SIG-M5 (cell line): ENCODE measurements at regions not wholly inside any gene's neighbourhood (a gene's known extent, or its start where the extent isn't known, plus 50 kb on each side); places are given as distances from the start of the nearest gene placed in this dataset.
A peak's percentile ranks its signal among the peaks of the same experiment; 100 is the strongest.

Experiments used
- DNase-seq: peaks from one replicate; lab custom pipeline; 2025; lab: John Stamatoyannopoulos, UW

DNA sequence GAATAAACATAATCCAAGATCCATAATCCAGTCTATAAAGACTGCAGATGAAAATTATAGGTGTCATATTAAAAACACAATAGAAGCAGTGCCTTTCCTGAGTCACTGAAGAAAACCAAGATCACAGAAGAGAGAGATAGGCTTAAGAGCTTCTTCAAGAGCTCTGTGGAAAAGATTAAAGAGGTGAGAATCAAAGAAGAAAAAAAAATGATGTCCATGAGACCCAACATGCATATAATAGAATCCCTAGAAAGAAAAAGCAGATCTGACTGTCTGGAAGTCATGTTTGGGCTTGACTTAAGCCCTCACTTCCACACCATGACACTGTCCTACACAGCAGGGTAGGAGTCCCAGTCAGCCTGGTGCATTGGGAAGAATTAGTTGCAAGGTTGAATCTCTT lies 205.6 kb upstream of the PROK2 start:
- no peak for DNase-seq

DNA sequence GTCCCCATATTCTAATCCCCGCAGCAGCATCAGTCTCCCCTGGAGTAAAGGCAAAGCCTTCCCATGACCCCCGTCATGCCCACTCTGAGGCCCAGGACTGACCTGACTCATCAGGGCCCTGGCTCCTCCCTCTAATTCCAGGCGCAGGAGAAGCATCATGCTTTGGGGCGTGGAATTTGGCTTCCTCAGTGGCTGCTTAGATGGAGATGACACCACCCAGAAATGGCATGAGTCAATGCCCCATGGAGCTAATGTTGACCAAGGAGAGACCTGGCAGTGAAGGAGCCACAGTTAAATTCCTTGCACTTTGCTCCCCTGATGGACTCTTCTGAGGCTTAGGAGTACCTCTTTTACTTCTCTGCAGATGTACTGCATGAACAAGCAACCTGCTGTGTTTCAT lies 204.2 kb upstream of the PROK2 start:
- DNase-seq, result no peak

DNA sequence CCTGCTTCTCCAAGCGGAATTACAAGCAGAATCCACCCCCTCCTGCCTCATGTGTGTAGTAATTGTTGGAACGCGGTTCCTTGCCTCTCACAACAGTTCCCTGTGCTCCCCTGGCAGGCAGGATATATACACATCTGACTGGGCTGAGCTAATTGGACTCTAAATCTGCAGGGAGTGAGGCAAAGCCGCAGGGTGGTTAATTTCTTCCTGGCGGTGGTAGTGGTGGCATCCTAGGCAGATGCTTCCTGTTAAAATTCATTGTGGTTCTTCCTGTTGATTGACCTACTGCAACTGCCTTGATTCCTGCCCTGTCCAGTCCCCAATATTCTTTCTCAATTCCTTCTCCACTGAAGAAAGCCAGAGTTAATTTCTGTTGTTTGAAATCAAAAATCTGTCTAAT lies 202.9 kb upstream of the PROK2 start:
- DNase-seq, result no peak

DNA sequence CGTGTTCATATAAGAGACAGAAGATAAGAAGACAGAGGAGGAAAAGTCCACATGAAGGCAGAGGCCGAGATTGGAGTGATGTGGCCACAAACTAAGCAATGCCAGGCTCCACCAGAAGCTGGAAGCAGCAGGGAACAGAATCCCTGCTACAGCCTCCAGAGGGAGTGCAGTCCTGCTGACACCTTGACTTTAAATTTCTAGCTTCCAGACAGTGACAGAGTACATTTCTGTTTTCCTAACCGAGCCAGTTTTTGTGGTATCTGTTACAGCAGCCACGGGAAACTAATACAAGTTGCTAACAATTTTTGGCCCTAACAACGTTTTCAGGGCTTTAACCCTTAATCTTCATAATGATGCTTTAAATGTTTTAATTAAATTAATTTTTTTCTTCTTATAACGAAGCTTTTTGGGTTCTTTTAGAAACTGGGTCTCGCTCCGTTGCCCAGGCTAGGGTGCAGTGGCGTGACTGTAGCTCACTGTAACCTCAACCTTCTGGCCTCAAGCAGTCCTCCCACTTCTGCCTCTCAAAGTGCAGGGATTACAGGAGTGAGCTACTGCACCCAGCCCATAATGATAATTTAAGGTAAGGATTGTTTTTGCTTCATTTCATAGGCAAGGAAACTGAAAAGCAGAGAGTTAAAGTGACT lies 202.3 kb upstream of the PROK2 start:
- DNase-seq, result no peak

DNA sequence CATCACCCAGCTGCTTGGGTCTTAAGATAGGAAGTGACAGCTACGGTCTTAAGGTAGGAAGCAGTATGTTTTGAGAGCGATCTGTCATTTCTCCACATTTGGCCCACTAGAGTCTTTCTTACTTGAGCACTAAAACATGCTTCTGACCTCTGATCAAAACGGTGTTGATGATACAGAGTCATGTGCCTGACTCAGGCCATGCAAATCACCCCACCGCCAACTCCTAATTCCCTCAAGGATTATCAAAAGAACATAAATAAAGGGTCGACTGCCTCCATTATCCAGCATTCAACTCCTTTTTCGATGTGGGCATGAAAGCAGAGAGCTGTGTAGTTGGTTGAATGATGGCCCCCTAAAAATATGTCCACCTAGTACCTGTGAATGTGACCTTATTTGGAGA lies 201.7 kb upstream of the PROK2 start:
- DNase-seq, result no peak

DNA sequence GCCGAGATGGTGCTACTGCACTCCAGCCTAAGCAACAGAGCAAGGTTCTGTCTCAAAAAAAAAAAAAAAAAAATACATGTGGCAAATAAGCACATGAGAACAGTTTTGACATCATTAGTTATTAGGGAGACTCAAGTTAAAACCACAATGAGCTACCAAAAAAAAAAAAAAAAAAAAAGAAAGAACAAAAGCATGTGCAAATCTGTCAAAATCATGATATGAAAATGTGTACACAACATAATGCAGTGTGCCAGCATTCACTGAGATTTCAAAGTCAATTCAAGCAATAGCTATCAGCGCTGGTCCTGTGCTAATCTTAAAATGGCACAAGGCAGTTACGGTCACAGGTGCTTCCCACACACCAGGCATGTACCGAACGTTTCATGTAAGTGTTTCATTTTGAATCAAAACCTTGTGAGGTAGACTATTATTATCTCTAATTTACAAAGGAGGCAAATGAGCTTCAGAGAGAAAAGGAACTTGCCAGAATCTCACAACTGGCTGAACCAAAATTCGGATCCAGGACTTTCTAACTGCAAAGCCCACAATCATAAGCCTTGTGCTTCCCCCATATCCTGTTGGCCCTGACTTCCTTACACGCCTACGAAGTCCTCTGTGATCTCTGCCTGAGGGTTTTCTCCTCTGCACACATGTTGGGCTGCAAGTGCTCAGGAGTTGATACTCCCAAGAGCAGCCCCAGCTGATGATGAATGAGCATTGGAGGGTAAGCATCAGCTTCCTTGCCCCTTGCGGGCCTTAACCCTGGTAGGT lies 200.1 kb upstream of the PROK2 start:
- DNase-seq, result no peak

DNA sequence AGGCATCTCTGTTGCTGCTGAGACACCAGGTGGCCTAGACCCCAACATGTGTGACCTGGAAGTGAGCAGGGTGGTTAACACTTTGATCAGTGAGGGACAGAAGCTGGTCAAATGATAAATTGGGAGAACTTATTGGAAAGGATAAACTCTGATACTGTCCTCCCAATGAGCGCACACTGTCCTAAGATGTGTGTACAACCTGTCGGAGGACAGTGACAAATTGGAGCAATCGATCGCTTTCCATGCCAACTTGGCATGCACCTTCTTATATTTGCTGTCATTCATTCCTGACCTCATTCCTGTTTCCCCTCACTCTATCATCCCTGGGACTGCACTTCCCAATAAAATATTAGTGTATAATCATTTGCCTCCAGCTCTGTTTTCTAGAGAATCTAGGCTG lies 198.7 kb upstream of the PROK2 start:
- DNase-seq, result no peak

DNA sequence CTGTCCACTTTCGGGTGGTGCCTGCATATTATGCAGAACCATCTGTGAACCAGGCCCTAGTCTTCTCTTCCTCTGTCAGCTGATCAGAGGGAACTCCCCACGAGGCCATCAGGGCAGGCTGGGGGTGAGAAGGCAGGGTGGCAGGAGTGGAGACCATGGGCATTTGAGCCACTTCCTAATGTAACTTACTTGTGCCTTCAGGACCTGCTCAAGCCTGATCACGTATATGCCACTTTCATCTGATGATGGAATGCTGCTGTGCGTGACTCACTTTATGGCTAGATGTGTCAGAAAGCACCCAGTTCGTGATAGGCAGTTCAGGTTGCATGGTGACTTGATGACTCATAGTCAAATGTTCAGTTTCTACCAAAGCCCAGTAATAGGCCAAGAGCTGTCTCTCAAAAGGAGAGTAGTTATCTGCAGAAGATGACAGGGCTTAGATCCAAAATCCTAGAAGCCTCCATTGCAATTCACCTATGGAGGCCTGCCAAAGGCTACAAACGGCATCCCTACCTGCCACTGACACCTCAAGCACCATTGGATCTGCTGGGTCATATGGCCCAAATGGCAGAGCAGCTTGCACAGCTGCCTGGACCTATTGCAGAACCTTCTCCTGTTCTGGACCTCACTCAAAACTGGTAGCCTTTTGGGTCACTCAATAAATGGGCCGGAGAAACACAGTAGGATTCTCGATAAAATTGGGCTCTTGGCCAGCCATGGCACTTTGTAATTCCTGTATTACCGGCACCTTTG lies 197.7 kb upstream of the PROK2 start:
- peak; percentile 5 for DNase-seq

DNA sequence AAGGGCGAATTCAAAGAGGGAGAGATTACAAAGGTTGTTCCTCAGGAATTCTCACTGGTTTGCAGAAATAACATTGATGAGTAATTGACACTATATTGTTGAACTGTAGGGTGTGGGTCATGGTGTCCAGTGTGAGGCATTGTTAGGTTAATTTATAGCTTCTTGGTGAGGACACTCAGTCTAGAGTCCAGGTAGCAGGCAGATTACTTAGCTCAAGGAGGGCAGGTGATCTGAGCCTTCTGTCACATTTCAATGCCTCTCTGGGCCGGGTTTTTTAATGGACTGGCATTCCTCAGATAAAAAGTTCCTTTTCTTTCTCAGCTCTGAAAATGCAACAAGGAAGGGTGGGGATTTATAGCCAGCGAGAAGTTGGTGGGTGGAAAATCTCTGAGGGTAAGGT lies 194.2 kb upstream of the PROK2 start:
- no peak for DNase-seq

DNA sequence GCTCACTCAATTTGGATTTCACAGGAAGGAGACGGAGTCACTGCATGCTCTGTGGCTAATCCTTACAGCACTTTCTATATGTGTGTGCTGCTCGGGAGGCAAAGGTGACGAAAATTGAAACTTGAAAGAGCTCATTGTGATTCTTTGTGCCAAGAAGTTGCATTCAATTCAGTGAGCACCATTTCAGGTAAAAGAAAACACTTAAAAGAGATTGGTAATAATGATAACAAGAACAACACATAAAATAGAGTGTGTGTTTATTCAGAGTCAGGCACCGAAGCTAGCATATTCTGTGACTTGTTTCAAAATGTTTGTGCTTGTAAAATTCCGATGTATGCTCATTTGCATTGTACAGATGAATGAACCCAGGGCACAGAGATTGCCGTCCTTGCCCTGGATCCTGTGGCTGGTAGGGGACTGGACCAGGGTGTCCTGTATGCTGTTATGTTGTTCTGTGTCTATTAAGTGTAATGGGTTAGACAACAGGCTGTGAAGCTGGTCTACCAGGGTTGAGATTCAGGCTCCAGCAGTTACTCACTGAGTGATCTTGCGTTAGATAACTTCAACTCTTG lies 193.3 kb upstream of the PROK2 start:
- DNase-seq, result no peak

DNA sequence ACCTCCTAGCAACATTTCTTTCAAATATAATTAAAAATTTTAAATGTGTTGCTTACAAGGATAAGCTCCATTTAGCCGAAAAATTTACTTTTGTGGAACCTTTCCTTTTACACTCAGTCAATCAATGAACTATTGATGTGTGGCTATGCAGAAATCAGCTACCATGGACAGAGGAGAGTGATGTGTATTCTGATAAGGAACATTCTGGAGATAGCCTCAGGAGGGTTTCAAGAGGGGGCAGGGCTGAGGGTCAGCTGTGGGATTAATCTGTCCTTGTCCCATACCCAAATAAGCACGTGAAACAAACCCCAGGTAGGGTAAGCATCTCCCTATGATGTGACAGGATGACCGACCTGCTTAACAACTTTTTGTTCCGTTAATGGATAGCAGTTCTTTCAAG lies 192.6 kb upstream of the PROK2 start:
- DNase-seq, result no peak

DNA sequence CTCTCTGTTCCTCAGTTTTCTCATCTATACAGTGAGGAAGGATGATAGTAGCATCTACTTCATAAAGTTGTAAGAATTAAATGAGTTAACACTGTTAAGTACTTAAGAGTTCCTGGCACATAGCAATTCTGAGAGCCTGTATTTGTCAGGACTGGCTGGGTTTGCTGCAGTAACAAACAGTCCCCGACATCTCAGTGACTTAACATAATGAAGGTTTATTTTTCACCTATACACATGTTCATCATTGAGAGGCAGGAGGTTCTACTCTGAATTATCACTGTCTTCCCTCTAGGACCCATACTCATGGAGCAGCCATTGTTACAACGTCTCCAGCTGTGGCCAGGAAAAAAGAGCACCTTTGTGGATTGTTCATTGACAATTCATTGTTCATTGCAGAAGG lies 190.6 kb upstream of the PROK2 start:
- no peak for DNase-seq

DNA sequence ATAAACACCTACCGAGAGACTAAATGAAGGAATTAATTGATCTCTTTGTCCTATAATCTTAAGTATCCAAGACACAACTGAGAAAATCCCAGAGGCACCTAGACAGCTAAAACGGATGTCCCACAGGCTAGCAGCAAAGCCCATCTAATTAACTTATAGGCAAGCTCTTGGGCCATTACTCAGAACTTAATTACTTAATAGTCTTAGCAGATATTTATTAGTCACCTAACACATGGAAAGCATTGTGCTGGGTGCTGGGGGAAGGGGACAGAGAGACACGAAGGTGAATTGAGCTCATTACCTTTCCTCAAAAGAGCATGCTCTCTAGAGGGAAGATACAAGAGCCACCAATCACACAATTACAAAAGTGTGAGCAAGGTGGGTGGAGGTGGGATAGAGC lies 189.8 kb upstream of the PROK2 start:
- no peak for DNase-seq

DNA sequence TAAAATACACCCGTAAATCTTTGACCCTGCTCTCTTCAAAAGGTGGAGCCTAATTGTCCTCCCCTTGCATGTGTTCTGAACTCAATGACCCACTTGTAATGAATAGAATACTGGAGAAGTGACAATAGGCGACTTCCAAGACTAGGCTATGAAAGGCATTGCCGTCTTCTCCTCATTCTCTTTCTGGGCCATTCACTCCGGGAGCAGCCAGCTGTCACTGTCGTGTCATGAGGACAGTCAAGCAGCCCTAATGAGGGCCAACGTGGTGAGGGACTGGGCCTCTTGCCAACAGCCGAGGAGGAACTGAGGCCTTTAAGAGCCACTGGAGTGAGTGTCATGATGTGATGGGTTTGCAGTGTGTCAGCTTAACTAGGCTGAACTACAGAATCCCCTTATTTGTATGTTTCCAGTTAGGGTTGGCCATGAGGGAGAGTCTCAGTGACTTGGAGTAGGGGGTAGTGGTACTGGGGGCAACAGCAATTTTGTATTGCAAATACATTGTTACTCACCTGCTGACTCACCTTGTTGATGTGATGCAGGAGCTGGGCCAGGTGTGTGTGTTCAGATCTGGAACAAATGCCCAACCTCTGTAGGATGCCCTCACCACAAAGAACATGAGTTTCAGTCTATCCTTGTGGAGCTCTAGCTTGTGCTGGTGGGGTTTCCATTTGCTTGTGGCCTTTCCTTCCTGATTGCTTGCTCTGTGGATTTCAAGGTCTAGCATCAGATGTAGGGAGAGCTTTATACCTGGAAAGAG lies 188.5 kb upstream of the PROK2 start:
- no peak for DNase-seq

DNA sequence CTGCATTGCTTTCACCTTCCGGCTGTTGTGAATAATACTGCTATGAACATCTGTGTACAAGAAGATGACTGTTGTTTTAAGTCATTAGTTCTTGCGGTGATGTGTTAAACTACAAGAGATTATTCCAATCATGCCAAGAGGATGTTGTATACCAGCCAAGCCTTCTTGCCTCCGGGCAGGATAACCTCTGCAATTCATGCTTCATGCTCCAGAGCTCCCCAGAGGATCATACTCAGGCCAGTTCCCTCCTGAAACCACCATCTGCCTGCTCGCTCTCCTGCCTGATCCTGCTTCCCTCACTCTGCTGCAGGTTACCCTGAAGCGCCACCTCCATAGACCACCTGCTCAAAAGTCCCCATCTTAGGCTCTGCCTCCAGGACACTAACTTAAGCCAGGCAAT lies 187.1 kb upstream of the PROK2 start:
- DNase-seq, result no peak

DNA sequence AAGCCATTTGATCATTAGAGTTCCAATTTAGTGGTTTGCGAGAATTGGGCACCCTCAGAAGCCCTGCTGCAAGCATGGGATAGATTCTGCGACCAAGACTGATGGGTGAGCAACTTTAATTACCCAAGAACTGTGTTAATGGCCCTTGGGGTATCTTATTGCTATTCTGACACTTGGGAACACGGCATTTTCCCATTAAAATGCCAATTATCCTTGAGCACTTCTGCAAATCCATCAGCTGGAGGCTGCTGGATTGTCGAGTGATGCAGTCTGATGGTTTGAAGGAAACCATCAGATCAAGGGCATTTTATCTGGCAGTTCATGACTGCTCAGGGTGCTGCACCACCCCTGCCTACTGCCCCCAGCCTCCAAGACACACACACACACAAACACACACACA lies 183.6 kb upstream of the PROK2 start:
- DNase-seq, result no peak

DNA sequence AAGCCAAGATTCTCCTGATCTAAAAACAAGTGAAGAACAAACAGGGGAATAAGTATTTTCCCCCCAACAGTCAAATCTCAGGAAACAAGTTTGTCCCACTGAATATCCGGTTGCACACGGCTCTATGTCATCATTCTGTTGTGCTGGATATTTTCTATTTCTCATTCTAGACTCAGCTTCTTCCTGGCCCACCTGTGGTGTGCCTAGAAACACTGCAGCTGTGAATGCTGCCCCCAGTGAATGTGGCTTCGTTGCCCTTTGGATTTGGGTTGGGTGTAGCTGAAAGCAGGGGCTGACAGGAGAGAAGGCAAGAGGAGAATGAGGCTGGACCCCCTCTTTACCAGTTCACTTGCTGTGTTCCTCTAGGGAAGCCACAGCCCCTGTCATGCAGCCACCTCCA lies 181.2 kb upstream of the PROK2 start:
- no peak for DNase-seq

DNA sequence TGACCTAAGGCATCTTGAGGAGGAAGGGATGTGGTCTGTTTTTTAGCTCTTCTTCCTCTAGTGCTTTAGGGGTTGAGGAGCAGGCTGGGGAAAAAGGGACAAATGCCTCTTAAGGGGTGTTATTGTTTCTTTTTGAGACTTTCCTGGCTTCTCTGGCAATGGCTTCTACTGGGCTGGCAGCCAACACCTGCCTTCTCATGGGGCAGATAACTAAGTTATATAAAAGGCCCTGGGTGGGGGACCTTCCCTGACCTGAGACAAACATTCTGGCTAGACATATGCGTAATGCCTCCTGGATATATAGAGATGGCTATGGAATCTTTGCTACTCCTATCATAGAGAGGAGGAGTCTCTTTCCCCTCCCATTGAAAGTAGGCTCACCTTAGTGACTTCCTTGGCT lies 179.2 kb upstream of the PROK2 start:
- no peak for DNase-seq

DNA sequence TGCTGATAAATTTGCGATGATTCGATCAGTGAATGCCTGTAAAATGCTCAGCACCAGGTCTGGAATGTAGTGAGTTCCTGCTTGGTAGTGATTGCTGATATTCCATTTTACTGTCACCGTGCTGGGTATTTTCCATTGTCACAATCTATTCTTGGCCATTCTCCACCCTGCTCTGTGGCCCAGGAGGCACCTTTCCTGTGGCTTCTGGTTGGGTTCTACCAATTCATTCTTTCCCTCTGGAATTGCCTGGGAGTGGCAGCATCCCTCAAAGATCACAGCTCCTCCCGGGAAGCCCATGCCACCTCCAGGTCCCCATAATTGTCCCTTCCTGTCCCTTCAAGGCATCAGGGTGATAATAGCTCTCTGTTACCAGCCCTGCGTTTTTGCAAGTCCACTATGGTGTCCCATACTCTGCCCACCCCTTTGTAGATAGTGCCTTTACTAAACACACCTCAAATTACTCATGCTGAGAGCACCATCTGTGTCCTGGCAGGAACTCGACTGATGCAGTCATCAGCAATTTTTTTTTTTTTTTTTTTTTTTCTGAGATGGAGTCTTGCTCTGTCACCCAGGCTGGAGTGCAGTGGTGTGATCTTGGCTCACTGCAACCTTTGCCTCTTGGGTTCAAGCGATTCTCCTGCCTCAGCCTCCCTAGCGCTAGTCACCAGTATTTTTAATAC lies 177.8 kb upstream of the PROK2 start:
- DNase-seq, result no peak

DNA sequence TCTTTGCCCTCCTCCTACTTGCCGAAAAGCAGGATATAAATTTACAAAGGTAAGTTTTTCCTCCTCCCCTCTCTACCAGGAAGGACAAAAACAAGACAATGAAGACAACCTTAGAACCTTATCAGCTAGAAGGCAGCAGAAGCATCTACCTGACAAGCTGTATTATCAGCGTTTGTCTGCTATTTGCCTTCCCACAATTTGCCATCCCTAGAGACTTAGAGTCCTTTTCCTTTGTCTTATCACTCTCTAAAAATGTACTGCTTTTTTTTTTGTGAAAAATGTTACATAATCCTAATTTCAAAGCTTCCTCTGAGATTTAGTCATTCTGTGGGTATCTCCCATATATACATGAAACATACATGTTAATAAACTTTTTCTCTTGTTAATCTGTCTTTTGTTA lies 176.9 kb upstream of the PROK2 start:
- DNase-seq, result no peak

DNA sequence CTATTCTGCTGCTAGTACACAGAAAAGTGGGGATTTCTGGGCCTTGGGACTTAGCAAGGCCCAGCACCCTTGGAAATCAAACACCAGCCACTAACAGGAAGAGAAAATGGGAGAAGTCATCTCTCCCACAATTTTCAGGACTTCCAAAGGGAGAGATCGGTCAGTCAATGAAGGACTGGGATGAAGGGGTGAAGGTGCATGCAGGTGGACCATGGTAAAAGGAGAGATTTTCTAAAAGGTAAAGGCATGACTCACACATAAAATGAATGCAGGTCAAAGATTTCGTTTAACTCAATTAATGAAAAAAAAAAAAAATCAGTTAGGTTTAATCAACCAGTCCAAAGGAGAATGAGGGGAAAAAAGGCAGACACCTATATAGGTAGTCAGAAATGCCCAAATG lies 176.4 kb upstream of the PROK2 start:
- DNase-seq, result no peak

DNA sequence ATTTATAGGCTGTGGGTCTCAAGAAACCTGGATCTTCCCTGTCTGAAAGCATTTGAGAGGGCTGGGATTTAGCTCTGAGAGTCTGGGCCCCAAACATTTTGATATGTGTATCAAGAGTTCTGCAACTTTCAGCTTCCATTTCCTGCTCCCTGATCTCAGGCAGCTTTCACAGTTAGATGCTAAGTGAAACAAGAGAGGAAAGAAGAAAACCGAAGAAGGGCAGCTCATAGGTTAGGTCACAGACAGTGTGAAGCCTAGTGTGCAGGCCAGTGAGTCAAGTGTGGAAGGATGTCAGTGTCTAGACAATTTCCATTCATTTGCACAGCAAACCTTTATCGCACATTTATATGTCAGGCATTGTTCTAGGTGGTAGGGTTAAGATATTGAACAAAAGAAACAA lies 173.6 kb upstream of the PROK2 start:
- DNase-seq, result no peak
